ENCODE measurements at regions not wholly inside any gene's neighbourhood (a gene's known extent, or its start where the extent isn't known, plus 50 kb on each side); places are given as distances from the start of the nearest gene placed in this dataset.

GRCh38 chr1:238982736-238983135 lies 403.6 kb upstream of the CHRM3 start:
- 56 to 63% methylated on average over 5 of the region's 5 CpGs for WGBS, 2 donors
- no peak for TF ChIP-seq CTCF (IDR thresholded peaks at IDR 0.05)
- no peak for TF ChIP-seq EP300 (IDR thresholded peaks at IDR 0.05)
- no peaks in the 10 kb centered on the region for H3K4me1 ChIP-seq
- ATAC-seq (ENCODE audit: low FRiP score in 2 of 2) (no peak), DNase-seq (no peak)
- H3K27ac ChIP-seq = no peak overlapping the region
- no peaks in the 10 kb centered on the region for H3K9me3 ChIP-seq
- no peaks in the 10 kb centered on the region for H3K36me3 ChIP-seq
- no peak overlapping the region for H3K4me3 ChIP-seq
- no peaks in the 10 kb centered on the region for H3K27me3 ChIP-seq

GRCh38 chr1:238981317-238981933 lies 404.9 kb upstream of the CHRM3 start:
- Histone ChIP-seq H3K4me1 (no peaks in the 10 kb centered on the region), H3K36me3 (no peaks in the 10 kb centered on the region), H3K4me3 (no peak overlapping the region), H3K27ac (no peak overlapping the region), H3K9me3 (no peaks in the 10 kb centered on the region), H3K27me3 (no peaks in the 10 kb centered on the region)
- WGBS, 2 donors = 61 to 71% methylated on average over 2 of the region's 2 CpGs
- DNase-seq (no peak), ATAC-seq (ENCODE audit: low FRiP score in 2 of 2) (no peak)
- TF ChIP-seq EP300 (IDR thresholded peaks at IDR 0.05) (no peak), POLR2AphosphoS5 (IDR thresholded peaks at IDR 0.05) (no peak), CTCF (IDR thresholded peaks at IDR 0.05) (no peak), POLR2A (IDR thresholded peaks at IDR 0.05) (no peak)

GRCh38 chr1:238980053-238980452 lies 406.3 kb upstream of the CHRM3 start:
- DNase-seq (no peak), ATAC-seq (ENCODE audit: low FRiP score in 2 of 2) (no peak)
- TF ChIP-seq POLR2AphosphoS5 (IDR thresholded peaks at IDR 0.05) (no peak), EP300 (IDR thresholded peaks at IDR 0.05) (no peak), POLR2A (IDR thresholded peaks at IDR 0.05) (no peak), CTCF (IDR thresholded peaks at IDR 0.05) (no peak)
- H3K27ac ChIP-seq = no peak overlapping the region
- H3K4me1 ChIP-seq = no peaks in the 10 kb centered on the region
- H3K9me3 ChIP-seq = no peaks in the 10 kb centered on the region
- H3K36me3 ChIP-seq = no peaks in the 10 kb centered on the region
- no peaks in the 10 kb centered on the region for H3K27me3 ChIP-seq
- WGBS, 2 donors = 86 to 87% methylated on average over 2 of the region's 2 CpGs
- no peak overlapping the region for H3K4me3 ChIP-seq

GRCh38 chr1:238964631-238965030 lies 421.7 kb upstream of the CHRM3 start:
- Histone ChIP-seq H3K27ac (no peak overlapping the region), H3K36me3 (no peaks in the 10 kb centered on the region), H3K27me3 (no peaks in the 10 kb centered on the region), H3K9me3 (no peaks in the 10 kb centered on the region), H3K4me3 (no peak overlapping the region), H3K4me1 (no peaks in the 10 kb centered on the region)
- no peak for TF ChIP-seq EP300 (IDR thresholded peaks at IDR 0.05)
- TF ChIP-seq CTCF (IDR thresholded peaks at IDR 0.05) = no peak
- TF ChIP-seq POLR2AphosphoS5 (IDR thresholded peaks at IDR 0.05) = no peak
- TF ChIP-seq POLR2A (IDR thresholded peaks at IDR 0.05) = no peak
- no peak for ATAC-seq (ENCODE audit: low FRiP score in 2 of 2)
- WGBS, 2 donors = 65 to 68% methylated on average over 5 of the region's 5 CpGs
- no peak for DNase-seq

- Histone ChIP-seq H3K36me3 (no peaks in the 10 kb centered on the region), H3K27ac (no peak overlapping the region), H3K4me1 (no peaks in the 10 kb centered on the region), H3K9me3 (no peaks in the 10 kb centered on the region), H3K27me3 (no peaks in the 10 kb centered on the region), H3K4me3 (no peak overlapping the region)
- DNase-seq (no peak), ATAC-seq (ENCODE audit: low FRiP score in 2 of 2) (no peak)
- 90% methylated on average over 8 of the region's 8 CpGs for WGBS, 2 donors
- TF ChIP-seq POLR2AphosphoS5 (IDR thresholded peaks at IDR 0.05) = no peak
- TF ChIP-seq POLR2A (IDR thresholded peaks at IDR 0.05) = no peak
- no peak for TF ChIP-seq CTCF (IDR thresholded peaks at IDR 0.05)
- no peak for TF ChIP-seq EP300 (IDR thresholded peaks at IDR 0.05)
Observed at GRCh38 chr1:238962941-238963340, 423.4 kb upstream of the CHRM3 start.

All from upper lobe of left lung (tissue), 6 donors.